ENCODE measurements at regions not wholly inside any gene's neighbourhood (a gene's known extent, or its start where the extent isn't known, plus 50 kb on each side); places are given as distances from the start of the nearest gene placed in this dataset.

GRCh38 chr13:64553411-64554129 lies 2676.6 kb downstream of the PCDH9 start:
- Histone ChIP-seq H3K9me3 (ENCODE audit: low read depth, low read length) (no peaks in the 10 kb centered on the region), H3K79me2 (ENCODE audit: insufficient read depth, low read length) (no peaks in the 10 kb centered on the region), H3K4me1 (ENCODE audit: insufficient read depth, low read length) (no peaks in the 10 kb centered on the region), H3K4me3 (ENCODE audit: insufficient read depth, low read length) (no peak overlapping the region), H4K20me1 (ENCODE audit: insufficient read depth, low read length) (no peaks in the 10 kb centered on the region), H3K36me3 (ENCODE audit: insufficient read depth, low read length) (no peaks in the 10 kb centered on the region), H3K4me2 (ENCODE audit: insufficient read depth, low read length) (no peak overlapping the region), H3K27ac (ENCODE audit: low read depth, low read length) (no peak overlapping the region), H3K27me3 (ENCODE audit: insufficient read depth, low read length) (no peaks in the 10 kb centered on the region), H2AFZ (ENCODE audit: low read length) (no peak overlapping the region)
- no peak for TF ChIP-seq CTCF (IDR thresholded peaks at IDR 0.05; ENCODE audit: extremely low read depth, low read depth, low read length)
- DNase-seq (ENCODE audit: insufficient read length, low spot score, missing footprints): no peak

- no peaks in the 10 kb centered on the region for H3K79me2 ChIP-seq (ENCODE audit: insufficient read depth, low read length)
- no peak for DNase-seq (ENCODE audit: insufficient read length, low spot score, missing footprints)
- H3K9me3 ChIP-seq (ENCODE audit: low read depth, low read length): no peaks in the 10 kb centered on the region
- H2AFZ ChIP-seq (ENCODE audit: low read length): no peak overlapping the region
- H3K4me3 ChIP-seq (ENCODE audit: insufficient read depth, low read length): no peak overlapping the region
- no peaks in the 10 kb centered on the region for H3K27me3 ChIP-seq (ENCODE audit: insufficient read depth, low read length)
- no peak overlapping the region for H3K27ac ChIP-seq (ENCODE audit: low read depth, low read length)
- H3K4me2 ChIP-seq (ENCODE audit: insufficient read depth, low read length): no peak overlapping the region
- no peaks in the 10 kb centered on the region for H3K4me1 ChIP-seq (ENCODE audit: insufficient read depth, low read length)
- no peaks in the 10 kb centered on the region for H4K20me1 ChIP-seq (ENCODE audit: insufficient read depth, low read length)
- TF ChIP-seq CTCF (IDR thresholded peaks at IDR 0.05; ENCODE audit: extremely low read depth, low read depth, low read length): no peak
- H3K36me3 ChIP-seq (ENCODE audit: insufficient read depth, low read length): no peaks in the 10 kb centered on the region
Measured at GRCh38 chr13:64551755-64552154, 2678.4 kb downstream of the PCDH9 start.

- Histone ChIP-seq H3K79me2 (ENCODE audit: insufficient read depth, low read length) (no peaks in the 10 kb centered on the region), H3K36me3 (ENCODE audit: insufficient read depth, low read length) (no peaks in the 10 kb centered on the region), H2AFZ (ENCODE audit: low read length) (no peak overlapping the region), H4K20me1 (ENCODE audit: insufficient read depth, low read length) (no peaks in the 10 kb centered on the region), H3K4me1 (ENCODE audit: insufficient read depth, low read length) (no peaks in the 10 kb centered on the region), H3K9me3 (ENCODE audit: low read depth, low read length) (no peaks in the 10 kb centered on the region), H3K27me3 (ENCODE audit: insufficient read depth, low read length) (no peaks in the 10 kb centered on the region), H3K27ac (ENCODE audit: low read depth, low read length) (no peak overlapping the region), H3K4me2 (ENCODE audit: insufficient read depth, low read length) (no peak overlapping the region), H3K4me3 (ENCODE audit: insufficient read depth, low read length) (no peak overlapping the region)
- DNase-seq (ENCODE audit: insufficient read length, low spot score, missing footprints): no peak
- TF ChIP-seq CTCF (IDR thresholded peaks at IDR 0.05; ENCODE audit: extremely low read depth, low read depth, low read length): no peak
Measured at GRCh38 chr13:64546371-64546770, 2683.8 kb downstream of the PCDH9 start.

GRCh38 chr13:64540976-64541375 lies 2689.2 kb downstream of the PCDH9 start:
- Histone ChIP-seq H4K20me1 (ENCODE audit: insufficient read depth, low read length) (no peaks in the 10 kb centered on the region), H2AFZ (ENCODE audit: low read length) (no peak overlapping the region), H3K36me3 (ENCODE audit: insufficient read depth, low read length) (no peaks in the 10 kb centered on the region), H3K9me3 (ENCODE audit: low read depth, low read length) (no peaks in the 10 kb centered on the region), H3K4me2 (ENCODE audit: insufficient read depth, low read length) (no peak overlapping the region), H3K4me1 (ENCODE audit: insufficient read depth, low read length) (no peaks in the 10 kb centered on the region), H3K27ac (ENCODE audit: low read depth, low read length) (no peak overlapping the region), H3K27me3 (ENCODE audit: insufficient read depth, low read length) (no peaks in the 10 kb centered on the region), H3K4me3 (ENCODE audit: insufficient read depth, low read length) (no peak overlapping the region), H3K79me2 (ENCODE audit: insufficient read depth, low read length) (no peaks in the 10 kb centered on the region)
- no peak for TF ChIP-seq CTCF (IDR thresholded peaks at IDR 0.05; ENCODE audit: extremely low read depth, low read depth, low read length)
- no peak for DNase-seq (ENCODE audit: insufficient read length, low spot score, missing footprints)

Data from osteoblast (primary cell).